ENCODE measurements at regions not wholly inside any gene's neighbourhood (a gene's known extent, or its start where the extent isn't known, plus 50 kb on each side); places are given as distances from the start of the nearest gene placed in this dataset.
"Not testable (repeated sequence)": the region's sequence is repeated elsewhere in the genome, so short reads cannot be mapped to it uniquely, and the experiment has no call there.

DNA sequence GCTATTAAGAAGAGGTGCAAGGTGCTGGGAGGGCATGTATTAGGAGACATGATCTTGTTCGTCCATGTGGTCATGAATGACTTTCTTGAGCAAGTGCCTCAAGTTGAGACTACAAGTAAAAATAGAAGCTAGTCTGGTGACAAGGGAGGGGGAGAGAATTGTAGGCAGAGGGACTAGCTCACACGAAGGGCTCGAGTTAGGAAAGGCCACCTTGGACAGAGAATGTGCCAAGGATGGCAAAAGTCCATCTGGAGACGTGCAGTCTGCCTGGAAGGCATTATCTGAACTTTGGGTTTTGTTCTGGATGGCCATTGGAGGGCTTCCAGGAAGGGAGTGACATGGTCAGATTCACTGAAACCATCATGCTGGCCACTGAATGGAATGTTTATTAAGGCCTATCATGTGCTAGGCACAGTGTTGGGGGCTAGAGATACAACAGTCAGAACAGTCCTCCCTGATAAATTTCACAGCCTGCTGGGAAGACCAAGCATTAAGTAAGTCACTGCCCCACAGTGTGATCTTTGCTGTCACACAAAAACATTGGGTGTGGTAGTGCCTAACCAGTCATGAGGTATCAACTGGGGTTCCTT, 251.3 kb upstream of the NBPF12 start:
- not testable (repeated sequence) for H3K4me1 ChIP-seq (ENCODE audit: insufficient read depth, low read length, severe bottlenecking); H3K9ac ChIP-seq (ENCODE audit: low read length); H2AFZ ChIP-seq (ENCODE audit: low read length); H3K4me2 ChIP-seq (ENCODE audit: low read length); H3K9me2 ChIP-seq (ENCODE audit: low read depth, low read length); H3K4me3 ChIP-seq (ENCODE audit: low read depth, low read length, poor library complexity, severe bottlenecking); H3F3A ChIP-seq (ENCODE audit: insufficient read depth, low read length); H3K27me3 ChIP-seq (ENCODE audit: insufficient read depth, low read length); H3K36me3 ChIP-seq (ENCODE audit: insufficient read depth, low read length); H3K79me2 ChIP-seq (ENCODE audit: insufficient read depth, low read length); H3K27ac ChIP-seq (ENCODE audit: low read depth, low read length, poor library complexity, severe bottlenecking); H3K9me3 ChIP-seq (ENCODE audit: low read length); H4K20me1 ChIP-seq (ENCODE audit: insufficient read depth, low read length)

- H3K9me3 ChIP-seq (ENCODE audit: low read length); H3K4me3 ChIP-seq (ENCODE audit: low read depth, low read length, poor library complexity, severe bottlenecking); H3K27me3 ChIP-seq (ENCODE audit: insufficient read depth, low read length); H3K4me1 ChIP-seq (ENCODE audit: insufficient read depth, low read length, severe bottlenecking); H4K20me1 ChIP-seq (ENCODE audit: insufficient read depth, low read length); H3K9me2 ChIP-seq (ENCODE audit: low read depth, low read length); H3K27ac ChIP-seq (ENCODE audit: low read depth, low read length, poor library complexity, severe bottlenecking); H3K9ac ChIP-seq (ENCODE audit: low read length); H3K36me3 ChIP-seq (ENCODE audit: insufficient read depth, low read length); H3F3A ChIP-seq (ENCODE audit: insufficient read depth, low read length); H3K79me2 ChIP-seq (ENCODE audit: insufficient read depth, low read length); H3K4me2 ChIP-seq (ENCODE audit: low read length); H2AFZ ChIP-seq (ENCODE audit: low read length): not testable (repeated sequence)
Observed at GRCh38 chr1:146683126-146683429, 255.0 kb upstream of the NBPF12 start.

DNA sequence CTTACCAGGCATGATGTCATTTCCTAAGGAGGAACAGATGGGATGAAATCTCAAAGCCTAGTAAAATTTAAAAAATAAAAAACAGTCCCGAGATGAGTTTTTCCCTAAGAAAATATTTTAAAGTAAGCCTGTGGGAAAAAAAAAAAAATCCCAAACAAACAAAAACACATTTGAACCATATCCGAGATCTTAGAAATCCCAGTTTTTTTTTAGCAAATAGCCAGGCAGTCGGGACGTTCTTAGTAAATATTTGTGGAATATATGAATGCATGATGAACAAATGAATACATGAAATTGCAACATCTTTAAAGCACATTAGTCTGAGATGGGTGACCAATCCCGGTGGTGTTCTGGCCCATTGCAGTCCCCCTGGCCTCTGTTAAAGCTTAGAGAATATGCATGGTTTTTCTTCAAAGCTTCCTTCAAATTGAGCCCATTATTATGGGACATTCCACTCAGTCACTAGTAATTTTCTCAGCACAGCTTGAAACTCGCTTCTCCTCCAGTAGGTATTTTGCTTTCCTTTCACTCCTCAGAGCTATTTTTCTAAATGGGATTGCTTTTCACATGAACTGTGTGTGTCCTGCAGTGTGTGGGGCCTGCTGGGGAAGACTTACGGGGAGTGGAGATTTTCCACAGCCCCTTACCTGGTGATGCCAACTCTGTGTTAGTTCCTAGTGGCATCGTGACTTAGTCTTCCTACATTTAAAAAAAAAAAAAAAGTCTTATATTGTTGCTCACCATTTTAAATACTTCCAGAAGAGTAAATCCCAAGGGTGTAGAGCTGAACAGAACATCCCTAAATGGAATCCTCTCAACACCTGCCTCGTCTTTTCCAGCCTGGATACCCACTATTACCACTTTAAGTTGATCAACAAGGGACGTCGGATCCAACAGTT, 255.6 kb upstream of the NBPF12 start:
- H3F3A ChIP-seq (ENCODE audit: insufficient read depth, low read length); H2AFZ ChIP-seq (ENCODE audit: low read length); H3K4me1 ChIP-seq (ENCODE audit: insufficient read depth, low read length, severe bottlenecking); H3K27me3 ChIP-seq (ENCODE audit: insufficient read depth, low read length); H3K79me2 ChIP-seq (ENCODE audit: insufficient read depth, low read length); H3K4me2 ChIP-seq (ENCODE audit: low read length); H3K9ac ChIP-seq (ENCODE audit: low read length); H3K36me3 ChIP-seq (ENCODE audit: insufficient read depth, low read length); H4K20me1 ChIP-seq (ENCODE audit: insufficient read depth, low read length); H3K9me2 ChIP-seq (ENCODE audit: low read depth, low read length); H3K27ac ChIP-seq (ENCODE audit: low read depth, low read length, poor library complexity, severe bottlenecking); H3K9me3 ChIP-seq (ENCODE audit: low read length); H3K4me3 ChIP-seq (ENCODE audit: low read depth, low read length, poor library complexity, severe bottlenecking): not testable (repeated sequence)

GRCh38 chr1:146673729-146674299, 264.3 kb upstream of the NBPF12 start:
- H3K27me3 ChIP-seq (ENCODE audit: insufficient read depth, low read length); H3K27ac ChIP-seq (ENCODE audit: low read depth, low read length, poor library complexity, severe bottlenecking); H3K4me3 ChIP-seq (ENCODE audit: low read depth, low read length, poor library complexity, severe bottlenecking); H3K4me1 ChIP-seq (ENCODE audit: insufficient read depth, low read length, severe bottlenecking); H3K9ac ChIP-seq (ENCODE audit: low read length); H4K20me1 ChIP-seq (ENCODE audit: insufficient read depth, low read length); H3K9me2 ChIP-seq (ENCODE audit: low read depth, low read length); H3K79me2 ChIP-seq (ENCODE audit: insufficient read depth, low read length); H3K4me2 ChIP-seq (ENCODE audit: low read length); H3F3A ChIP-seq (ENCODE audit: insufficient read depth, low read length); H2AFZ ChIP-seq (ENCODE audit: low read length); H3K36me3 ChIP-seq (ENCODE audit: insufficient read depth, low read length); H3K9me3 ChIP-seq (ENCODE audit: low read length): not testable (repeated sequence)

GRCh38 chr1:146672608-146673007, 265.5 kb upstream of the NBPF12 start:
- not testable (repeated sequence) for H3F3A ChIP-seq (ENCODE audit: insufficient read depth, low read length); H3K4me2 ChIP-seq (ENCODE audit: low read length); H3K27ac ChIP-seq (ENCODE audit: low read depth, low read length, poor library complexity, severe bottlenecking); H3K79me2 ChIP-seq (ENCODE audit: insufficient read depth, low read length); H3K9ac ChIP-seq (ENCODE audit: low read length); H4K20me1 ChIP-seq (ENCODE audit: insufficient read depth, low read length); H3K4me1 ChIP-seq (ENCODE audit: insufficient read depth, low read length, severe bottlenecking); H2AFZ ChIP-seq (ENCODE audit: low read length); H3K4me3 ChIP-seq (ENCODE audit: low read depth, low read length, poor library complexity, severe bottlenecking); H3K9me3 ChIP-seq (ENCODE audit: low read length); H3K36me3 ChIP-seq (ENCODE audit: insufficient read depth, low read length); H3K27me3 ChIP-seq (ENCODE audit: insufficient read depth, low read length); H3K9me2 ChIP-seq (ENCODE audit: low read depth, low read length)

DNA sequence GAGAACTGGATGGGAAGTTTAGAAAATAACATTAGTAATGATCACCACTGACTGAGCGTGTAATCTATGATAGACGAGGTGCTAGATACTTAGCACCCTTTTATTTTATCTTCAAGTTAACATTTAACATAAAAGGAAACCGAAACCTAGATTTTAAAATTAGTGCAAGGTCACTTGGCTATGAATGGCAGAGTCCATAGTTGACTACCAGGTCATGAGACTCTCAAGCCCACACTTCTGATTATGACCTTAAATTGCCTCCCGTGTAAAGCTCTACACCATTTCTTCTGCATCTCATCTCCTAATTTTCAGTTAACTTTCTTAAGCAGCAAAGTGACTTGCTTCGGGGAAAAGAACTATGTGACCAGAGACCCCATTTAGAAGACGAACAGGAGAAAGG, 266.5 kb upstream of the NBPF12 start:
- H3K9me3 ChIP-seq (ENCODE audit: low read length); H2AFZ ChIP-seq (ENCODE audit: low read length); H3K27me3 ChIP-seq (ENCODE audit: insufficient read depth, low read length); H3K4me2 ChIP-seq (ENCODE audit: low read length); H3K9ac ChIP-seq (ENCODE audit: low read length); H3K79me2 ChIP-seq (ENCODE audit: insufficient read depth, low read length); H3F3A ChIP-seq (ENCODE audit: insufficient read depth, low read length); H3K27ac ChIP-seq (ENCODE audit: low read depth, low read length, poor library complexity, severe bottlenecking); H3K9me2 ChIP-seq (ENCODE audit: low read depth, low read length); H4K20me1 ChIP-seq (ENCODE audit: insufficient read depth, low read length); H3K4me3 ChIP-seq (ENCODE audit: low read depth, low read length, poor library complexity, severe bottlenecking); H3K36me3 ChIP-seq (ENCODE audit: insufficient read depth, low read length); H3K4me1 ChIP-seq (ENCODE audit: insufficient read depth, low read length, severe bottlenecking): not testable (repeated sequence)

DNA sequence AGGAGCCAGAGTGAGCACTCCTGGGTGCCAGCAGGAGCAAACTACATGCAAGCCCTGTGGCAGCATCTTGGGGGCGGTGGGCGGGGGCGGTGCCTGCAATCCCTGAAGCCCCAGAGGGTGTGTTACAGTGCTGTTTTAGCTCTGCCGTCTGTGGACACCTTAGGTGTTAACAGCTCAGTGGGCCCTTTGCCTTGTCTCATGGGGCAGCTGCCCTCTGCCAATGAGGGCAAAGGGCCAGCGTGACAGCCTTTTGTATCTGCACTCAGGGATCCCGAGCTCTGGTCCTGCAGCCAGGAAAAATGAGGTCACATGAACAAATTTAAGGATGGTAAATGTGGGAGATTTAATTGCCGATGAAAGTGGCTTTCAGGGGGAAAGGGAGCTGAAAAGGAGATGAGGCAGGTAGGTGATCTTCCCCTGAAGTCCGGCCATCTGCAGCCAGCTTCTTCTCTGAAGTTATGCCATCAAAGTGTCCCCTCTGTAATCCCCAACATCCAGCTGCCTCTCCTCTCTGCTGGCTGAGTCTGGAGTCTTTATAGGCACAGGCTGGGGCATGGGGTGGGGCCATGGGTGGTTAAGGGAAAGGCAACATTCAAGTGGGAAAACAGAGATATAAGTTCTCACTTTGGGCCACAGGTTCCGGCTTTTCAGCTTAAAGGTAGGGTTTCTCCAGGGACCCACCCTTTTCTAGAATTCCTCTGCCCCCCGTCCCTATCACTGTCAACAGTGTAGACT, 267.1 kb upstream of the NBPF12 start:
- H4K20me1 ChIP-seq (ENCODE audit: insufficient read depth, low read length); H3K36me3 ChIP-seq (ENCODE audit: insufficient read depth, low read length); H3K4me3 ChIP-seq (ENCODE audit: low read depth, low read length, poor library complexity, severe bottlenecking); H3K4me1 ChIP-seq (ENCODE audit: insufficient read depth, low read length, severe bottlenecking); H3K9me3 ChIP-seq (ENCODE audit: low read length); H3K79me2 ChIP-seq (ENCODE audit: insufficient read depth, low read length); H3K9ac ChIP-seq (ENCODE audit: low read length); H3K27ac ChIP-seq (ENCODE audit: low read depth, low read length, poor library complexity, severe bottlenecking); H3K27me3 ChIP-seq (ENCODE audit: insufficient read depth, low read length); H3F3A ChIP-seq (ENCODE audit: insufficient read depth, low read length); H3K4me2 ChIP-seq (ENCODE audit: low read length); H2AFZ ChIP-seq (ENCODE audit: low read length); H3K9me2 ChIP-seq (ENCODE audit: low read depth, low read length): not testable (repeated sequence)
